Central memory CD8-positive, alpha-beta T cell (primary cell): ENCODE measurements at regions not wholly inside any gene's neighbourhood (a gene's known extent, or its start where the extent isn't known, plus 50 kb on each side); places are given as distances from the start of the nearest gene placed in this dataset.

Source experiments
- ATAC-seq: fragments of 150-1000 bp; cut with Tn5 transposase; replicated peaks from 2 replicates; pipeline ENCODE4 v1.10.0; 2022; ENCODE audit warnings: mild to moderate bottlenecking, moderate FRiP score, moderate number of reproducible peaks; ENCODE audit not compliant: poor library complexity, severe bottlenecking; ENCODE audit errors: extremely low read depth
- DNase-seq, 2 donors: peaks; one replicate each; pipeline ENCODE4 v3.0.0; 2021; ENCODE audit warnings: low spot score in 2 of 2
- H3K27ac Mint-ChIP-seq: one replicate; pipeline ENCODE4 v1.8.0; 2022; ENCODE audit warnings: low read depth, mild to moderate bottlenecking, moderate library complexity, mixed read lengths
- H3K27me3 Mint-ChIP-seq: one replicate; pipeline ENCODE4 v1.8.0; 2022; ENCODE audit warnings: mixed read lengths
- H3K36me3 Mint-ChIP-seq: one replicate; pipeline ENCODE4 v1.8.0; 2022; ENCODE audit warnings: mild to moderate bottlenecking, moderate library complexity, mixed read lengths; ENCODE audit not compliant: insufficient read depth
- H3K4me1 Mint-ChIP-seq: one replicate; pipeline ENCODE4 v1.8.0; 2022; ENCODE audit warnings: mixed read lengths
- H3K4me3 Mint-ChIP-seq: one replicate; pipeline ENCODE4 v1.8.0; 2022; ENCODE audit warnings: mild to moderate bottlenecking, moderate library complexity, mixed read lengths
- H3K9me3 Mint-ChIP-seq: one replicate; pipeline ENCODE4 v1.8.0; 2022; ENCODE audit warnings: mixed read lengths

DNA sequence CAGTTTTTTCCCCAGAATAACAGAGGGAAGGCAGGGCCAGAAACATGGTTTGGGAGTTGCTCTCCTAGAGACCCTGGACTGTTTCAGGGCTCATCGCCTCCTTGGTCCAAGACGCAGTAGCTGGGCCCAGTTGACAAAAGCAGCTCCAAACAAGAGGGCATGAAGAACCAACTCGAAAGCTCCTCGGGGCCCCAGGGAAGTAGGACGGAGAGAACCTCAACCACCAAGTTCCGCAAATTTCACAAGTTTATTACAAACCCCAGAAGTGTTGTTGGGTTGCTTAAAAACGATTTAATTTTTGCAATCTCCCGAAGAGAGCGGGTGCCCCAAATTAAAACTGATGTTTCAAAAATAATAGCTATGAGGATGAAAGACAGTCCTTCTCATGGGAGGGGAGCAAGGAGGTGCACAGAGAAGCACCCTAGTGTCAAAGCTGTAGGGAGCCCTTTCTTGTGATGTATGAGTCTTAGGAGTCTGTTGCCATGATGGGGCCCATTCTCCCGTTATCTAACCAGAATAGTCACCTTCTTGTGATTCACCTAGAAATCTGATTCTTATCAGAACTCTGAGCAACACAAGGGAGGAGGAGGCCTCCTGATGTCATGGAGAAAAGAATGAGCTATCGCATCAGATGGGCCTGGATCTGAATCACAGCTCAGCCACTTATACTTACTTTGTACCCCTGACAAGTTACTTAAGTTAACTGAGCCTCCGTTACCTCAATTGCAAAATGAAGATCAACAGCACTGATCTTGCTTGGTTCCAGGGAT, 165.7 kb upstream of the IRF2BP2 start:
- no peak for DNase-seq
- no peak for ATAC-seq
- Mint-ChIP-seq H3K27me3 (no peaks in the 10 kb centered on the region), H3K36me3 (peaks cover 6% of the 10 kb centered on the region), H3K4me3 (no peak overlapping the region), H3K27ac (no peak overlapping the region), H3K4me1 (peaks cover 25% of the 10 kb centered on the region), H3K9me3 (no peaks in the 10 kb centered on the region)

DNA sequence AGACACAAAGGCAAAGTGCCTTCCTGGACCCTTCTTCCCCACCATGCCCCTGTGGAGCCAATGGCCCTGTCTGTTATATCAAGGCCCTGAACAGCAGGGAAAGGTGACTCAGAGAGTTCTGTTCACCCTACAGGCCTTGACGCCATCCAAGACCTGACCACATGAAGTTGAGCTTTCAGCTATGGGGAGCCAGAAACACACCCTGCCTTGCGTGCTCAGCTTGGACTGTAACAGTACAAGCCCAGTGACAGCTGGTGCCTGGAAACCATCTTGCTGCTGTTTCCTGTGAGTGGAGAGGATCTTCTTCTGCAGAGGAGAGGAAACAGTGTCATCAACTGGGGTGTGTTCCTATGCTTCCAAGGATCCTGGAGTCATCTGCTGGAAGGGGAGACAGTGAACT, 165.0 kb upstream of the IRF2BP2 start:
- peaks cover 25% of the 10 kb centered on the region for H3K4me1 Mint-ChIP-seq
- no peaks in the 10 kb centered on the region for H3K9me3 Mint-ChIP-seq
- no peak overlapping the region for H3K4me3 Mint-ChIP-seq
- peaks cover 6% of the 10 kb centered on the region for H3K36me3 Mint-ChIP-seq
- no peaks in the 10 kb centered on the region for H3K27me3 Mint-ChIP-seq
- DNase-seq (no peak), ATAC-seq (no peak)
- no peak overlapping the region for H3K27ac Mint-ChIP-seq

DNA sequence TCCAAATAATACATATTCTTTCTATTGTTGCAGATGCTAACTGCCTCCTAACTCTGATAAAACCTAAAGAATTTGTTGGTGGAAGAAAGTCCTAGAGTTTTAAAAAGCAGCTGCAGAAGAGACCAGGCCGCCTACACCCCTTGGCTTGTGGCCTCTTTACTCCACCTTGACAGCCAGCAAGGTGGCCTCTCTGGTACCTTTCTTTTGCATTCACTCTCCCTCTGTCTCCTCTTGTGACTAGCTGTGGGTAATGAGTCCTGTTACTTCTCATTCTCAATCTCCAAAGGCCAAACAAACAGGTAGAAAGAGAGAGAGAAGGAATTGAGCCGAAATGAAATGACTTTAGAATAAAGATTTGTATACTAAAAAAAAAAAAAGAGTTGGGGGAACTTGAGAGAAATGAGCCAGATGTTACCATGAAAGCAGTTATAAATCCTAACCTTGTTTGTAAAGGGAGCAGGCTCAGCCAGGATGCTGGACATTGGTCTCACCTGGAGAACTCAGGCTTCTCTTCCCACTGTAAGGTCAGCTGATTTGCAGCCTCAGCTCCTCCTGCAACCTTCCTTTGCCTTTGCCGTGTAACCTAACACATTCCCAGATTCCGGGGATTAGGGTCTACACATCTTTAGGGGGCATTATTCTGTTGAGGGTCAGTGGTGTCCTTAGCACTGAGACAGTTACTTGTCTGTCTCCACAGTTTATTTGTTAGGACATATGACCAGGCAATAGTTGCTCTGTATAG, 164.1 kb upstream of the IRF2BP2 start:
- H3K4me1 Mint-ChIP-seq = peaks cover 32% of the 10 kb centered on the region

DNA sequence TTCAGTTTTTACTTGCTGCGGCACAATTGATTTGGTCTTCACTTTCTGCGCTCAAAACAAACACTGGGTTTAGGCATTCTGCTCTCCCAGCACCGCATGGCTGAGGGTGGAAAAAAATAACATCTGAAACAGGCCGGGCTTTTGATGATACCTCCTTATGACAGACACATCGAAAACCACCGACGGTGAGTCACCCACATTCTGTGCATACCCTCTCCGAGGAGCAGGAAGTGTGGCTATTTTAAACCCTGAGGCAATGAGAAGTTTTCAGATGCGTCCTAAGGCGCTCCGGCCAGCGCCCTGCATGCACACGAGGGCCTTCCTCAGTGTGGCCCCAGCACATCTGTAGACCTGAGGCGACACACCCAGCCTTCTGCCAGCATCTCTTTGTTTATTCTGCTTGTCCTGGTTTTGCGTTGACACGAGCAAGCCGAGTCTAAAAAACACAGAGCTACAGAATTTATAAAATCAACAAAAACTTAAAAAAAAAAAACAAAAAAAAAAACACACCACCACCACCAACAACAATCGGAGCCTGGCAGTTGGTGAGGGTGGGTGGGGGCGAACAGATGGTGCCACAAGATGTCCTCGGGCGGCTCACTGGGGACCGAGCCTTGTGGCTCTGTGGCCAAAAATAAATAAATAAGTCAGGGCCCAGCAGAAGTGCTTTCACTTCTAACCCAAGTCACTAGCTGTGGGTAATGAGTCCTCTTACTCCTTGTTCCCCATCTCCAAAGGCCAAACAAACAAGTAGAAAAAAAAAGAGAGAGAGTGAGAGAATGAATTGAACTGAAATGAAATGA, 162.6 kb upstream of the IRF2BP2 start:
- no peaks in the 10 kb centered on the region for H3K9me3 Mint-ChIP-seq
- DNase-seq (peak; percentile 62 to 77), ATAC-seq (peak; percentile 97)
- peaks cover 35% of the 10 kb centered on the region for H3K4me1 Mint-ChIP-seq
- H3K4me3 Mint-ChIP-seq = peak overlapping the region; percentile 72
- peak overlapping the region; percentile 95 for H3K27ac Mint-ChIP-seq
- H3K27me3 Mint-ChIP-seq = no peaks in the 10 kb centered on the region
- peaks cover 8% of the 10 kb centered on the region for H3K36me3 Mint-ChIP-seq

More for the DNA sequence above, 164.1 kb upstream of the IRF2BP2 start:
- DNase-seq (no peak), ATAC-seq (no peak)
- H3K9me3 Mint-ChIP-seq = no peaks in the 10 kb centered on the region
- no peaks in the 10 kb centered on the region for H3K27me3 Mint-ChIP-seq
- no peak overlapping the region for H3K4me3 Mint-ChIP-seq
- H3K36me3 Mint-ChIP-seq = peaks cover 8% of the 10 kb centered on the region
- H3K27ac Mint-ChIP-seq = no peak overlapping the region

DNA sequence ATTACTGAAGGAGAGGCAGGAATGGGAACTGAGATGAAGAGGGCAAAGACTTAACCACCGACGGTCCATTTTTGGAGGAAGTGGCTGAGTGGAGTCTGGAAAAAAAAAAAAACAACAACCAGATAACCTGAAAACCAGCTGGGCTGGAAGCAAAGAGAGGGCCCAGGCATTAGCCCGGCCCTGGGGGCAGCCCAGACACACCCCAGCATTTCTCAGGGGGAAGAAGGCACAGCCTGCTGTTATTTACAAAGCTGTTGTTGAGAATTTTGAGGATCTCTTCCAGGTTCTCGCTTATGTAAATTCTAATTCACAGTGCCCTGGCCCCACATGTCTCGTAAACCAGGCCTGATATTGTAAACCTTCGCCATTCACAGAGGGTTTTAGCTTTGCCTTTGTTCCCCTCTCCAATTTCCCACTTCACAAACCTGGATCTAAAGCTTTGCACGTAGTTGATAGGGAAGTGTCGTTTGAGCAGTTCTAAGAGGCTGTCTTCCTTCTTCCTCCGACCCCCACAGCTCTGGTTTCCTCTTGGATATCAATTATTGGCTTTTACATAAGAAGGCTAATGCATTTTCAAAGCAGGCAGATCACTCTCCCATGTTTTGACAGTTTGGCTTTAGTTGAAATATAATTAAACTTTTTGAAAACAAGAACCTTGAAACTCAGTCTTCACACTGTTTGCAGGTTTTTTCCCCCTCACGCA, 161.8 kb upstream of the IRF2BP2 start:
- Mint-ChIP-seq H3K27me3 (no peaks in the 10 kb centered on the region), H3K9me3 (no peaks in the 10 kb centered on the region), H3K4me3 (peak overlapping the region; percentile 72), H3K27ac (peak overlapping the region; percentile 95), H3K36me3 (peaks cover 8% of the 10 kb centered on the region), H3K4me1 (peaks cover 43% of the 10 kb centered on the region)
- no peak for ATAC-seq
- no peak for DNase-seq

DNA sequence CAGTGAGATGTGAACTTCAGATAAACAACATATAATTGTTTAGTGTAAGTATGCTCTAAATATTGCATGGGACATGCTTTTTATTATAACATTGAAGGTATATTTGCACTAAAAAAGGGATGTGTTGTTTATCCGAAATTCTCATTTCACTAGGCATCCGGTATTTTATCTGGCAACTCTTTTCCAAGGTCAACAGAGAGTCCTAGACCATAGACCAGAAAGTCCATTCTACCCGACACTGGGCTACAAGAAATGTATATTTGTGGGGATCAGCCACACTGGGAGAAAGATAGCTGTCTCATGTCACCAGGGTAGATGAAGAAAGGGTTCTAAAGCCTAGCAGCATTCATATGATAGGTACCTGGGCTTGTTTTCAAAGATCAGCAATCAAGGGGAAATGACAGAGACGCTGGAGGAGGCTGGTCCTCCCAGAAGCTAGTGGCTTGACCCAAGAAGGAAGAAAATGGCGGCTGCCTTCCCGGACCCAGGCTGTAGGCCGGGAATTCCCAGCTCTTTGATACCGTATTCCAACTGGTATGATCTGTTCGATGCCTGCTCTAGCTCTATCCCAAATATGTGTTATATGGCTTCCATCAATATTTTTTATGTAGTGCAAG, 161.1 kb upstream of the IRF2BP2 start:
- no peak for DNase-seq
- ATAC-seq = no peak
- H3K9me3 Mint-ChIP-seq = no peaks in the 10 kb centered on the region
- H3K4me1 Mint-ChIP-seq = peaks cover 43% of the 10 kb centered on the region
- no peak overlapping the region for H3K4me3 Mint-ChIP-seq
- H3K36me3 Mint-ChIP-seq = peaks cover 8% of the 10 kb centered on the region
- no peaks in the 10 kb centered on the region for H3K27me3 Mint-ChIP-seq
- peak overlapping the region; percentile 95 for H3K27ac Mint-ChIP-seq

DNA sequence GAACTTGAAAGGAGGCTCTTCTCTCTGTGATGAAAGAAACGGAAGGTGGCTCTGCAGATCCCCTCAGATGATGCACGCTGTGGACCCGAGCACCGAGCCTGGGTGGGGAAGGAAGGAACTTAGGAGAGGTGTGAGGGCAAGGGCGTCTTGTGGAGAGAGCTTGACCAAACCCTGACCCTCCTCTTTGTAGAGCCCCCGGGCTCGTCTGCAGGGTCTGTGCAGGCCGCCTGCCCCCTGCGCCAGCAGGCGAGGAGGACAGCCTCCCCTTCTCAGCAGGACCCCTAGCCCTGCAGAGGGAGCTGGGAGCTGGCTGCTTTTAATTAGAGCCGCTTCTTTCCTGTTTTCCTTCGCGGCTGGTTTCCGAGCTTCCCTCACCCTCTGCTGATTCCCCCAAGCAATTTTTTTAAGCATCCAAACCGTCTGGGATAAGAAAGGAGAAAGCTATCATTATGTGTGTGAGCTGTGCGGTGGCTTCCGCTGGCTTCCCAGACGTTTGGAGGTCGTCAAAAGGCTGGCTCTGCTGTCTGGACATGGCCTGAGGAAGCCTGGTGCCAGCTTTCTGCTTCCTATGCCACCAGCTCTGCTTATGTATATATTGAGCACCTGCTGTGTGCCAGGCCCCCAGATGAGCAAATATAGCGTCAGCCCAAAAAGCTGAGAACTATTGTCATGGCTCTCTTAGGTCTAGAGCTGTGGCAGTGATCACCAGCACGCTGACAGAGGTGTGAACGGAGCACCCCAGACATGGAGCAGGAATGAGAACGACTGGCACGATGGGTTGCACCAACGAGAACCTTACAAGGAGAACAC, 160.2 kb upstream of the IRF2BP2 start:
- H3K27ac Mint-ChIP-seq = peak overlapping the region; percentile 75

DNA sequence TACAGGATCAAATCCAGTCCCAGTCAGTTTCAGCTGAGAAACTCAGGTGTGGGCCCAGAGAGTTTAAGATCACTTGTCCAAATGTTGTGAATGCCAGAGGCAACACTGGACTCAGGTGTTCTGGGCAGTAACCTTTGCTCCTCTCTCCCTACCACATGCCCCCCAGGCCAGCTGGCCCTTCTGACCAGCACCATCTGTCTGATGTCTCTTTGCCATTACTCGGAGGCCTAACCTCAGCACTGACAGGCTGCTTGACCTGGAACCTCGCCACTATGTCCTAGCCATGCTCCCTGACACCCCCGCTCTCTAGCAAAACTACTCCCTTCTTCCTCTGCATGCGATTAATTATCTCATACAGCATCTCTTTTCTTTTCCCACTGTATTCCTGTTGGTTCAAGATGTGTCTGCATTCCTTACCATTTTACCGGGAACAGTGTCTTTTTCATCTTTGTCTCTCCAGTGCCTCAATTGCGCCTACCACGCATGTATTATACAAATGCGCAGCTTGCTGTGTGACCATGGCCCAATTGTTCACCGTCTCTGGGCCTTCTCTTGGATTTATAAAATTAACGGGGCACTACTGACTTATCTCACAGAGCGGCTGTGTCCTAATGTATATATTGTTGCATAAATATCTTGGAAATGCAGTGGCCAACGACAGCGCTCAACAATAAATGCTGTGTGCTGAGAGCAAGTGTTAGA, 159.5 kb upstream of the IRF2BP2 start:
- Mint-ChIP-seq H3K36me3 (peaks cover 8% of the 10 kb centered on the region), H3K27me3 (no peaks in the 10 kb centered on the region), H3K27ac (peak overlapping the region; percentile 75), H3K4me1 (peaks cover 43% of the 10 kb centered on the region), H3K4me3 (no peak overlapping the region), H3K9me3 (no peaks in the 10 kb centered on the region)
- DNase-seq (no peak), ATAC-seq (no peak)

More for the DNA sequence above, 160.2 kb upstream of the IRF2BP2 start:
- Mint-ChIP-seq H3K27me3 (no peaks in the 10 kb centered on the region), H3K9me3 (no peaks in the 10 kb centered on the region), H3K36me3 (peaks cover 8% of the 10 kb centered on the region), H3K4me3 (no peak overlapping the region), H3K4me1 (peaks cover 43% of the 10 kb centered on the region)
- DNase-seq = no peak
- ATAC-seq = no peak

DNA sequence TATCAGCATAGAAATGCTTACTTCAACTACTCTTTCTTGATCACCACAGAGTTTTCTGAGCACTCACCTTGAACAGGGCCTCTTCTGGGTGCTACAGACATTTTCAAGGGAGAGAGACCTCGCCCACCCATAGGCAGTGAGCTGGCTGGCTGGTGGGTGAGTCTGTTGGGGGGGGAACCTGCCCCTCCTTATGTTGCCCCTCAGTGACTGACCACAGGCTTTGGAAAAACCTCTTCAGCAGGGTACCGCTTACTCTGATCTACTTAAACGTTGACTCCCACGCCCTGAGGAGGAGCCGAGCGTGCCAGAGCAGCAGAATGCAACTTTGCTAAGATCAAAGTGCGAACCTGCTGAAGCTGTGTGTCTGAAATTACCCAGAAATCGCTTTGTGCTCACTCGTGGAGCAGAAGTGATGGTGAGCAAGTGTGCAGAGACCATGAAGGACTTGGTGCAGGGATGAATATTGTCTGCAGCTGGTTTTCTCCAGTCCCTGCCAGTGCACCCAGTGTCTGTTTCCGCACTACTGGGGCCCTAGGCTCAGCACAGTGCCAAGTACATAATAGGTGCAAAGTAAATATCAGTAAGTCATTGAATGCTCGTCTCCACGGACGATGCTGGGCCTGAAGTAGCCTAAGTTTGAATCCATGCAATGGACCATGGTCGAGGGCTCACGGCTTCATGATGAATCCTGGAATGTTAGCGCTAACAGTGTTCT, 158.7 kb upstream of the IRF2BP2 start:
- no peak overlapping the region for H3K4me3 Mint-ChIP-seq
- no peak for ATAC-seq
- H3K27ac Mint-ChIP-seq = no peak overlapping the region
- H3K27me3 Mint-ChIP-seq = no peaks in the 10 kb centered on the region
- H3K4me1 Mint-ChIP-seq = peaks cover 43% of the 10 kb centered on the region
- H3K36me3 Mint-ChIP-seq = peaks cover 8% of the 10 kb centered on the region
- no peaks in the 10 kb centered on the region for H3K9me3 Mint-ChIP-seq
- DNase-seq = no peak

DNA sequence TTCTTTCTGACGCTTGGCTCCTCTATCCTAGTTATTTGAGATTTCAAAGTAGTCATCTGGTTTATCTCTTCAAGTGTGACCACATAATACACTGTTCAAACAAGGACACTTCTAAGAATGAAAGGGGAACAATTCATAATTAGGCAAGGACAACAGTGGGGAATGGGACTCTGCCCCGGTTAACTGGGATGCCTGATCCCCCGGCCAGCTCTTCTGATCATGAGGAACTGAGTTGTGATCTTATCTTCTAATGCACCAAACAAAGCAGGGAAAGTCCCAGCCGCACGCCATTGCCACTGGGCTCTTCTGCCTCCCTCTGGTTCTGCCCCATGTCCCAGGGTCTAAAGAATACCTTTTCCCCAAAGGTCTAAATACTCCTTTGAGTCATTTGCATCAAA, 158.2 kb upstream of the IRF2BP2 start:
- no peak for ATAC-seq
- Mint-ChIP-seq H3K27ac (no peak overlapping the region), H3K4me1 (peaks cover 43% of the 10 kb centered on the region), H3K36me3 (peaks cover 8% of the 10 kb centered on the region), H3K9me3 (no peaks in the 10 kb centered on the region), H3K27me3 (no peaks in the 10 kb centered on the region), H3K4me3 (no peak overlapping the region)
- no peak for DNase-seq
